CD4-positive, alpha-beta T cell treated with Interleukin-1 beta for 1 hour (primary cell): ENCODE measurements at regions not wholly inside any gene's neighbourhood (a gene's known extent, or its start where the extent isn't known, plus 50 kb on each side); places are given as distances from the start of the nearest gene placed in this dataset.
"Not testable (repeated sequence)": the region's sequence is repeated elsewhere in the genome, so short reads cannot be mapped to it uniquely, and the experiment has no call there.

Experiments used
- DNase-seq, 2 donors: peaks; one replicate each; pipeline ENCODE4 v3.0.0-alpha.2; 2020 to 2022

GRCh38 chr7:119967221-119967620, 305.8 kb upstream of the KCND2 start:
- DNase-seq, result no peak

GRCh38 chr7:119968411-119968810, 304.6 kb upstream of the KCND2 start:
- DNase-seq, result not testable (repeated sequence)

GRCh38 chr7:119969054-119969453, 303.9 kb upstream of the KCND2 start:
- DNase-seq, result no peak

GRCh38 chr7:119969763-119970162, 303.2 kb upstream of the KCND2 start:
- no peak for DNase-seq

GRCh38 chr7:119974972-119975371, 298.0 kb upstream of the KCND2 start:
- DNase-seq, result no peak

- no peak for DNase-seq
Measured at GRCh38 chr7:119982884-119983283, 290.1 kb upstream of the KCND2 start.

GRCh38 chr7:119983468-119983867, 289.5 kb upstream of the KCND2 start:
- no peak for DNase-seq

GRCh38 chr7:119984247-119984646, 288.7 kb upstream of the KCND2 start:
- DNase-seq, result no peak

GRCh38 chr7:119988401-119988800, 284.6 kb upstream of the KCND2 start:
- DNase-seq, result no peak

GRCh38 chr7:119994928-119995327, 278.0 kb upstream of the KCND2 start:
- DNase-seq, result no peak

GRCh38 chr7:119996634-119997033, 276.3 kb upstream of the KCND2 start:
- DNase-seq, result no peak

GRCh38 chr7:119999738-120000475, 273.1 kb upstream of the KCND2 start:
- DNase-seq, result no peak

- DNase-seq, result no peak
Measured at GRCh38 chr7:120005720-120006119, 267.3 kb upstream of the KCND2 start.

GRCh38 chr7:120014301-120014700, 258.7 kb upstream of the KCND2 start:
- not testable (repeated sequence) for DNase-seq

- no peak for DNase-seq
Measured at GRCh38 chr7:120014925-120015465, 258.0 kb upstream of the KCND2 start.

GRCh38 chr7:120021085-120021484, 251.9 kb upstream of the KCND2 start:
- DNase-seq, result no peak

- no peak for DNase-seq
Measured at GRCh38 chr7:120023494-120024167, 249.3 kb upstream of the KCND2 start.

- no peak for DNase-seq
Measured at GRCh38 chr7:120028636-120029035, 244.3 kb upstream of the KCND2 start.

GRCh38 chr7:120030876-120031275, 242.1 kb upstream of the KCND2 start:
- DNase-seq, result no peak

- DNase-seq, result no peak
Measured at GRCh38 chr7:120033114-120033513, 239.9 kb upstream of the KCND2 start.

GRCh38 chr7:120039138-120039537, 233.8 kb upstream of the KCND2 start:
- no peak for DNase-seq

GRCh38 chr7:120041798-120042197, 231.2 kb upstream of the KCND2 start:
- DNase-seq, result no peak

GRCh38 chr7:120043250-120043649, 229.7 kb upstream of the KCND2 start:
- DNase-seq, result no peak

- DNase-seq, result no peak
Measured at GRCh38 chr7:120052884-120053382, 220.0 kb upstream of the KCND2 start.
